ENCODE measurements at regions not wholly inside any gene's neighbourhood (a gene's known extent, or its start where the extent isn't known, plus 50 kb on each side); places are given as distances from the start of the nearest gene placed in this dataset.

DNA sequence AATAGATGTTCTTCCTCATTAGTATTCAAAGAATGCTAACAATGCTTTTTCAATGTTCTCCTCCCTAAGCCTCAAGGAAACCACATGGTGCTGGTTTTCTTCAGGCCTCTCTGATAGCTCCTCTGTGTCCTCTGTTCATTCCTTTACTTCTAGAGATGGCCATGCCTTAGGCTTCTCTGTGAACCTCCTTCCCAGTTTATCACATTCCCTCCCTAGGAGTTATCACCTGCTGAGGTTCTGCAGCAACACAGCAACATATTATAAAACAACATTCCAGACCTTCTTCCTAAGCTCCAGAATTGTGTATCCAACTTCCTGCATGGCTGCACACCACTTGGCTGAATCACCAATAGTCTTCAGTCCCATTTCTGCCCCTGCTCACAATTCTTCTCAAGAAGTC, 325.5 kb downstream of the IRS1 start:
- TF ChIP-seq, protein P1, sequence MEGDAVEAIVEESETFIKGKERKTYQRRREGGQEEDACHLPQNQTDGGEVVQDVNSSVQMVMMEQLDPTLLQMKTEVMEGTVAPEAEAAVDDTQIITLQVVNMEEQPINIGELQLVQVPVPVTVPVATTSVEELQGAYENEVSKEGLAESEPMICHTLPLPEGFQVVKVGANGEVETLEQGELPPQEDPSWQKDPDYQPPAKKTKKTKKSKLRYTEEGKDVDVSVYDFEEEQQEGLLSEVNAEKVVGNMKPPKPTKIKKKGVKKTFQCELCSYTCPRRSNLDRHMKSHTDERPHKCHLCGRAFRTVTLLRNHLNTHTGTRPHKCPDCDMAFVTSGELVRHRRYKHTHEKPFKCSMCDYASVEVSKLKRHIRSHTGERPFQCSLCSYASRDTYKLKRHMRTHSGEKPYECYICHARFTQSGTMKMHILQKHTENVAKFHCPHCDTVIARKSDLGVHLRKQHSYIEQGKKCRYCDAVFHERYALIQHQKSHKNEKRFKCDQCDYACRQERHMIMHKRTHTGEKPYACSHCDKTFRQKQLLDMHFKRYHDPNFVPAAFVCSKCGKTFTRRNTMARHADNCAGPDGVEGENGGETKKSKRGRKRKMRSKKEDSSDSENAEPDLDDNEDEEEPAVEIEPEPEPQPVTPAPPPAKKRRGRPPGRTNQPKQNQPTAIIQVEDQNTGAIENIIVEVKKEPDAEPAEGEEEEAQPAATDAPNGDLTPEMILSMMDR (conservative IDR thresholded peaks at IDR 0.05): no peak
- TF ChIP-seq ZFX (IDR thresholded peaks at IDR 0.05): no peak
